NCI-H187 treated with DMSO at 0.1 percent for 48 hours (cell line): ENCODE measurements at regions not wholly inside any gene's neighbourhood (a gene's known extent, or its start where the extent isn't known, plus 50 kb on each side); places are given as distances from the start of the nearest gene placed in this dataset.
"Not testable (repeated sequence)": the region's sequence is repeated elsewhere in the genome, so short reads cannot be mapped to it uniquely, and the experiment has no call there.

ENCODE experiments used
- DNase-seq: peaks from one replicate; lab custom pipeline; 2025; lab: John Stamatoyannopoulos, UW

- no peak for DNase-seq
Measured at GRCh38 chr12:105423237-105423636, 92.7 kb downstream of the C12orf75 start.

- no peak for DNase-seq
Measured at GRCh38 chr12:105423921-105424320, 93.4 kb downstream of the C12orf75 start.

- no peak for DNase-seq
Measured at GRCh38 chr12:105425254-105426174, 95.0 kb downstream of the C12orf75 start.

- no peak for DNase-seq
Measured at GRCh38 chr12:105426766-105427165, 96.3 kb downstream of the C12orf75 start.

GRCh38 chr12:105427883-105428282 is 97.4 kb downstream of the C12orf75 start:
- no peak for DNase-seq

GRCh38 chr12:105428793-105429395 is 98.4 kb downstream of the C12orf75 start:
- DNase-seq: no peak

- DNase-seq: no peak
Measured at GRCh38 chr12:105429511-105429910, 99.0 kb downstream of the C12orf75 start.

- peak; percentile 19 for DNase-seq
Measured at GRCh38 chr12:105431537-105432100, 101.1 kb downstream of the C12orf75 start.

GRCh38 chr12:105433804-105434203 is 103.3 kb downstream of the C12orf75 start:
- no peak for DNase-seq

GRCh38 chr12:105436636-105437035 is 106.1 kb downstream of the C12orf75 start:
- no peak for DNase-seq

- no peak for DNase-seq
Measured at GRCh38 chr12:105440037-105440664, 109.7 kb downstream of the C12orf75 start.

- no peak for DNase-seq
Measured at GRCh38 chr12:105443802-105444652, 113.5 kb downstream of the C12orf75 start.

- DNase-seq: no peak
Measured at GRCh38 chr12:105444653-105445102, 114.2 kb downstream of the C12orf75 start.

GRCh38 chr12:105445249-105445648 is 114.8 kb downstream of the C12orf75 start:
- DNase-seq: no peak

GRCh38 chr12:105445649-105446048 is 115.2 kb downstream of the C12orf75 start:
- DNase-seq: no peak

- not testable (repeated sequence) for DNase-seq
Measured at GRCh38 chr12:105446460-105446859, 116.0 kb downstream of the C12orf75 start.

- DNase-seq: no peak
Measured at GRCh38 chr12:105449431-105449830, 118.9 kb downstream of the C12orf75 start.

- DNase-seq: no peak
Measured at GRCh38 chr12:105451211-105451610, 120.7 kb downstream of the C12orf75 start.

- DNase-seq: no peak
Measured at GRCh38 chr12:105451798-105452197, 121.3 kb downstream of the C12orf75 start.

GRCh38 chr12:105453316-105453715 is 122.8 kb downstream of the C12orf75 start:
- no peak for DNase-seq

GRCh38 chr12:105454688-105455087 is 124.2 kb downstream of the C12orf75 start:
- no peak for DNase-seq
